HG02763 (cell line): ENCODE measurements at regions not wholly inside any gene's neighbourhood (a gene's known extent, or its start where the extent isn't known, plus 50 kb on each side); places are given as distances from the start of the nearest gene placed in this dataset.
A peak's percentile ranks its signal among the peaks of the same experiment; 100 is the strongest.
"Not testable (repeated sequence)": the region's sequence is repeated elsewhere in the genome, so short reads cannot be mapped to it uniquely, and the experiment has no call there.

ENCODE experiments used
- ATAC-seq: cut with Tn5 transposase; IDR thresholded peaks from one replicate; pipeline ENCODE4 v1.9.1; 2021; ENCODE audit warnings: mild to moderate bottlenecking, moderate library complexity; ENCODE audit not compliant: unreplicated experiment

- no peak for ATAC-seq
These were observed 383.8 kb upstream of the RPS23 start for GRCh38 chr5:82661933-82662332.

- ATAC-seq, result no peak
These were observed 383.3 kb upstream of the RPS23 start for GRCh38 chr5:82661462-82661861.

GRCh38 chr5:82659115-82659514 is 381.0 kb upstream of the RPS23 start:
- no peak for ATAC-seq

GRCh38 chr5:82657033-82657699 is 379.0 kb upstream of the RPS23 start:
- no peak for ATAC-seq

GRCh38 chr5:82656341-82656761 is 378.2 kb upstream of the RPS23 start:
- ATAC-seq, result no peak

GRCh38 chr5:82655078-82655477 is 376.9 kb upstream of the RPS23 start:
- no peak for ATAC-seq

- ATAC-seq, result no peak
These were observed 371.8 kb upstream of the RPS23 start for GRCh38 chr5:82649943-82650342.

GRCh38 chr5:82644766-82645165 is 366.6 kb upstream of the RPS23 start:
- ATAC-seq, result no peak

- no peak for ATAC-seq
These were observed 366.1 kb upstream of the RPS23 start for GRCh38 chr5:82644229-82644628.

- no peak for ATAC-seq
These were observed 364.2 kb upstream of the RPS23 start for GRCh38 chr5:82642313-82642712.

- ATAC-seq, result peak; percentile 56
These were observed 363.3 kb upstream of the RPS23 start for GRCh38 chr5:82641331-82642003.

GRCh38 chr5:82640916-82641315 is 362.8 kb upstream of the RPS23 start:
- no peak for ATAC-seq

GRCh38 chr5:82639393-82640144 is 361.4 kb upstream of the RPS23 start:
- no peak for ATAC-seq

GRCh38 chr5:82636591-82636990 is 358.4 kb upstream of the RPS23 start:
- no peak for ATAC-seq

- ATAC-seq, result peak; percentile 52
These were observed 357.6 kb upstream of the RPS23 start for GRCh38 chr5:82635561-82636288.

- no peak for ATAC-seq
These were observed 350.3 kb upstream of the RPS23 start for GRCh38 chr5:82628364-82628910.

- ATAC-seq, result not testable (repeated sequence)
These were observed 348.9 kb upstream of the RPS23 start for GRCh38 chr5:82626905-82627591.

- ATAC-seq, result not testable (repeated sequence)
These were observed 347.9 kb upstream of the RPS23 start for GRCh38 chr5:82626012-82626411.

GRCh38 chr5:82624062-82624461 is 345.9 kb upstream of the RPS23 start:
- no peak for ATAC-seq
